Epithelial cell of esophagus (primary cell): ENCODE measurements at regions not wholly inside any gene's neighbourhood (a gene's known extent, or its start where the extent isn't known, plus 50 kb on each side); places are given as distances from the start of the nearest gene placed in this dataset.
A peak's percentile ranks its signal among the peaks of the same experiment; 100 is the strongest.

Experiments
- DNase-seq: peaks from one replicate; pipeline ENCODE4 v3.0.0; 2010; ENCODE audit warnings: low read depth
- H3K4me3 ChIP-seq: 2 replicates; pipeline ENCODE4 v1.5.1; 2011; ENCODE audit warnings: mild to moderate bottlenecking, low read length, control low read depth
- CTCF ChIP-seq: IDR thresholded peaks from 2 replicates; pipeline ENCODE4 v1.5.1; 2011; ENCODE audit warnings: low read depth, mild to moderate bottlenecking, low read length, control low read depth, inconsistent platforms; ENCODE audit not compliant: insufficient read depth; ENCODE audit errors: missing control alignments

- no peak for DNase-seq
- H3K4me3 ChIP-seq, result no peak overlapping the region
- no peak for TF ChIP-seq CTCF
Observed at GRCh38 chr3:144677103-144677502, 705.5 kb downstream of the DIPK2A start.

DNA sequence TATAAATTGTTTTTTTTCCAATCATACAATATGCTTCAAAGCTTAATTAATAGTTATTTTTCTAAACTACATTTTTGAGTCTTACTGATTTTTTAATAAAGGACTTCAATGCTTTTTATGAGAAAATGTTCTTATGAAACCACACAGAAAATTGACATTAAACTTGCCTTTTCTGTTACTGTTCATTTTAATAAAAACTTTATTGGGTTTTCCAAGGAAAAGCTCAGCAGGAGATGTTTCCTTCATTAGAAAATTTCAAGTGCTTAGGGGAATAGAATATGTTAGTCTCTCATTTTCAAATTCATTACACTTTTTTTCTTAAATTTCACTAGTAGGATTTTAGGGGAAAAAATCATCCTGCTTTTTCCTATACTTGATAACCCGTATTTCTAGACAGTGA lies 711.4 kb downstream of the DIPK2A start:
- no peak overlapping the region for H3K4me3 ChIP-seq
- DNase-seq, result no peak
- no peak for TF ChIP-seq CTCF

- peak; percentile 15 for DNase-seq
- TF ChIP-seq CTCF, result peak; percentile 9
- H3K4me3 ChIP-seq, result no peak overlapping the region
Observed at GRCh38 chr3:144687862-144688261, 716.2 kb downstream of the DIPK2A start.

- no peak for DNase-seq
- no peak for TF ChIP-seq CTCF
- no peak overlapping the region for H3K4me3 ChIP-seq
Observed at GRCh38 chr3:144692488-144692887, 720.9 kb downstream of the DIPK2A start.

DNA sequence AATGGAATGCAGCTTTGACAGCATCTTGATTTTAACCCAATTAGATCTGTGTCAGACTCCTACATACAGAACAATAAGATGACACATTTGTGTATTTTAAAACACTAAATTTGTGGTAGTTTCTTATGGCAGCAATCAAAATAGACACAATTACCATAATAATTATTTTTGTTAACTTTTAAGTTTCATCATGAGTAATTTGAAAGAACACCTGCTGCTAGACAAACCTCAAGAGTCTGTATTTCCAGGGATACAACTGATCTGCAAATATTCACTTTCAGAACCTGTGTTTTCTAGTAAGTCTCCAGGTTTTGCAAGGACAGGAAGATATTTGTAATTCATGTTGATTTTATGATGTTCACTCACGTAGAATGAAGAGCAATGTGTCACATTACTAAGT lies 736.8 kb downstream of the DIPK2A start:
- no peak for DNase-seq
- no peak overlapping the region for H3K4me3 ChIP-seq
- TF ChIP-seq CTCF, result no peak

- no peak overlapping the region for H3K4me3 ChIP-seq
- TF ChIP-seq CTCF, result no peak
- DNase-seq, result no peak
Observed at GRCh38 chr3:144737281-144737680, 765.7 kb downstream of the DIPK2A start.

GRCh38 chr3:144743225-144743668 lies 771.6 kb downstream of the DIPK2A start:
- DNase-seq, result no peak
- no peak overlapping the region for H3K4me3 ChIP-seq
- TF ChIP-seq CTCF, result no peak
